PFSK-1 (cell line): ENCODE measurements at regions not wholly inside any gene's neighbourhood (a gene's known extent, or its start where the extent isn't known, plus 50 kb on each side); places are given as distances from the start of the nearest gene placed in this dataset.

Experiments
- POLR2AphosphoS5 ChIP-seq: IDR thresholded peaks from 2 replicates; pipeline ENCODE4 v1.6.1; 2012; ENCODE audit warnings: low read depth, mild to moderate bottlenecking, control low read depth, low read length, moderate library complexity
- TAF1 ChIP-seq: IDR thresholded peaks from 2 replicates; pipeline ENCODE4 v1.6.1; 2012; ENCODE audit warnings: low read length, control low read depth, borderline replicate concordance; ENCODE audit not compliant: insufficient read depth

GRCh38 chr1:87435484-87435883 is 106.8 kb downstream of the LMO4 start:
- TF ChIP-seq POLR2AphosphoS5 (no peak), TAF1 (no peak)
